Endothelial cell (in vitro differentiated cells): ENCODE measurements at regions not wholly inside any gene's neighbourhood (a gene's known extent, or its start where the extent isn't known, plus 50 kb on each side); places are given as distances from the start of the nearest gene placed in this dataset.

ENCODE experiments used
- DNase-seq: peaks from one replicate; pipeline ENCODE4 v3.0.0; 2021; ENCODE audit warnings: low spot score
- H3K27ac Mint-ChIP-seq: one replicate; pipeline ENCODE4 v1.8.0; 2021; ENCODE audit warnings: mixed read lengths, inconsistent platforms; ENCODE audit not compliant: unreplicated experiment
- H3K27me3 Mint-ChIP-seq: one replicate; pipeline ENCODE4 v1.8.0; 2021; ENCODE audit warnings: mild to moderate bottlenecking, moderate library complexity, mixed read lengths, inconsistent platforms; ENCODE audit not compliant: unreplicated experiment
- H3K36me3 Mint-ChIP-seq: one replicate; pipeline ENCODE4 v1.8.0; 2021; ENCODE audit warnings: mild to moderate bottlenecking, low read depth, mixed read lengths, inconsistent platforms; ENCODE audit not compliant: unreplicated experiment
- H3K4me1 Mint-ChIP-seq: one replicate; pipeline ENCODE4 v1.8.0; 2021; ENCODE audit warnings: mild to moderate bottlenecking, mixed read lengths, inconsistent platforms; ENCODE audit not compliant: unreplicated experiment
- H3K4me3 Mint-ChIP-seq: one replicate; pipeline ENCODE4 v1.8.0; 2021; ENCODE audit warnings: mild to moderate bottlenecking, mixed read lengths, inconsistent platforms; ENCODE audit not compliant: unreplicated experiment
- H3K9me3 Mint-ChIP-seq: one replicate; pipeline ENCODE4 v1.8.0; 2021; ENCODE audit warnings: mixed read lengths, inconsistent platforms; ENCODE audit not compliant: unreplicated experiment
- TF ChIP-seq, protein P1 (sequence below): fragments of 200-600 bp; sonication (generic); IDR thresholded peaks from one replicate; pipeline ENCODE4 v1.5.0; 2021; ENCODE audit warnings: antibody characterized with exemption; ENCODE audit not compliant: unreplicated experiment

DNA sequence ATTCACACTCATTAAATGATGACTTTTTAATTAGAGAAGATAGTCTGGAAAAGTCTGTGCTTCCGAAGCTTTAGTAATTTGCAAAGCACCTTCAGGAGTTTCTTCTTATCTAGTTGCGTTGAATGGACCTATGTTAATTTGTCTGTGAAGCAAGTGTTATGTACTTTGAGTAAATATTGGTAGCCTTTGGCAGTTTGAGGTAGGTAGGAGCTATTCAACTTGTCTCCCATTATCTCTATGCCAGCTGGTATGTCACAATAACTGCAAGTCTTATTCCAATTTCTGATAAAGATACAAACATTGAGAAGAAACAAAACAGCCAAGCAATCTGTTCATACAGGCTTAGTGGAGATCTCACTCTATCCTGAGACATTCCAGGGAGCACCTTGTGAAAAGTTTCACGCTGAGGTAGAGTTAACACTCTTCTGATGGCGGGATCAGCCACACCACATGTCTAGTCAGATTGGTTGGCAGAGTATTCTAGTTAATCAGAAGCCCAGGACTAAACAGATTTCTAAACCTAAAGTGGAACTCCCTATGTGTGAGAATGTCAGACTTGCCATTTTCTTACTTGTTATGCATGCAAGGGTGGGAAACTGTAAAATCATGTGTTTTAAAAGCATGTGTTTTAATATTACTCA lies 219.8 kb upstream of the MANEA start:
- DNase-seq, result no peak
- Mint-ChIP-seq H3K27ac (no peak overlapping the region), H3K27me3 (peaks cover 1% of the 10 kb centered on the region), H3K4me1 (no peaks in the 10 kb centered on the region), H3K4me3 (no peak overlapping the region), H3K36me3 (no peaks in the 10 kb centered on the region), H3K9me3 (no peaks in the 10 kb centered on the region)
- TF ChIP-seq, protein P1, sequence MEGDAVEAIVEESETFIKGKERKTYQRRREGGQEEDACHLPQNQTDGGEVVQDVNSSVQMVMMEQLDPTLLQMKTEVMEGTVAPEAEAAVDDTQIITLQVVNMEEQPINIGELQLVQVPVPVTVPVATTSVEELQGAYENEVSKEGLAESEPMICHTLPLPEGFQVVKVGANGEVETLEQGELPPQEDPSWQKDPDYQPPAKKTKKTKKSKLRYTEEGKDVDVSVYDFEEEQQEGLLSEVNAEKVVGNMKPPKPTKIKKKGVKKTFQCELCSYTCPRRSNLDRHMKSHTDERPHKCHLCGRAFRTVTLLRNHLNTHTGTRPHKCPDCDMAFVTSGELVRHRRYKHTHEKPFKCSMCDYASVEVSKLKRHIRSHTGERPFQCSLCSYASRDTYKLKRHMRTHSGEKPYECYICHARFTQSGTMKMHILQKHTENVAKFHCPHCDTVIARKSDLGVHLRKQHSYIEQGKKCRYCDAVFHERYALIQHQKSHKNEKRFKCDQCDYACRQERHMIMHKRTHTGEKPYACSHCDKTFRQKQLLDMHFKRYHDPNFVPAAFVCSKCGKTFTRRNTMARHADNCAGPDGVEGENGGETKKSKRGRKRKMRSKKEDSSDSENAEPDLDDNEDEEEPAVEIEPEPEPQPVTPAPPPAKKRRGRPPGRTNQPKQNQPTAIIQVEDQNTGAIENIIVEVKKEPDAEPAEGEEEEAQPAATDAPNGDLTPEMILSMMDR, result no peak

DNA sequence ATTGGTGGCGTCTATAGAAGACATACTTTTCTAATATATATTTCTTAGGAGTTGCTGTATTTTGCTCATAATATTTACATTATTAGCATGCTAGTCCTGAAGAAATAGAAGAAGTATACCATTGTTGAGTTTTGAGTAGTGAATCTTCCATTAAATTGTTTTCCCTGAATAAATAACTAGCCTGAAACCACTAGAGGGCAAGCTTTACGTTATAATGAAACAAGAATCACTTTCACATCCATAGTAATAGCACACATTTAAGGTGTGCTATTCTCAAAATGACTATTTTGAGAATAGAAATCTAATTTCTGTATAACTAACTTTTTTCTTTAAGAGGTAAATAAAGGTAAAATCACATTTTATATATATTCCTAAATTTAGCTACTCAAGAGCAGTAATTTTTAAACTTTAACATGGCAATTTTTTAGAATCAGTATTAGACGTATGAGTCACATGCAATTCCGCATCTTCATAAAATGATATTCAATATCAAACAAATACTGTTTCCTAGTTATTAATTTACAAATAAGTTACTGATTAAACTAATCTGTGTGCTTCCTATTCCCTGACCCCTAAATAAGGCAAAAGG lies 213.2 kb upstream of the MANEA start:
- DNase-seq, result no peak
- no peak overlapping the region for H3K27ac Mint-ChIP-seq
- H3K9me3 Mint-ChIP-seq, result no peaks in the 10 kb centered on the region
- no peaks in the 10 kb centered on the region for H3K4me1 Mint-ChIP-seq
- H3K4me3 Mint-ChIP-seq, result no peak overlapping the region
- peaks cover 1% of the 10 kb centered on the region for H3K27me3 Mint-ChIP-seq
- H3K36me3 Mint-ChIP-seq, result no peaks in the 10 kb centered on the region
- TF ChIP-seq, protein P1, result peak; percentile 42

DNA sequence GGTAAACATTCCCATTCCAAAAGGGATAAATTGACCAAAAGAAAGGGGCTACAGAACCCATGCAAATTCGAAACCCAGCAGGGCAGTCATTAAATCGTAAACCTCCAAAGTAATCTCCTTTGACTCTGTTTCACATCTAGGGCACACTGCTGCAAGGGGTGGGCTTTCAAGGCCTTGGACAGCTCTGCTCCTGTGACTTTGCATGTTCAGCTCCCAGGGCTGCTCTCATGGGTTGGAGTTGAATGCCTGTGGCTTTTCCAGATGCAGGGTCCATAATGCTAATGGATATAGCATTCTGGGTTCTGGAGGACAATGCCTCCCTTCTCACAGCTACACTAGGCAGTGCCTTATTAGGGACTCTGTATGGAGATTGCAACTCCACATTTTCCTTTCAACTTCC lies 211.9 kb upstream of the MANEA start:
- H3K9me3 Mint-ChIP-seq, result no peaks in the 10 kb centered on the region
- H3K4me1 Mint-ChIP-seq, result no peaks in the 10 kb centered on the region
- TF ChIP-seq, protein P1, result no peak
- H3K27ac Mint-ChIP-seq, result no peak overlapping the region
- no peak for DNase-seq
- no peak overlapping the region for H3K4me3 Mint-ChIP-seq
- peaks cover 1% of the 10 kb centered on the region for H3K27me3 Mint-ChIP-seq
- H3K36me3 Mint-ChIP-seq, result no peaks in the 10 kb centered on the region

DNA sequence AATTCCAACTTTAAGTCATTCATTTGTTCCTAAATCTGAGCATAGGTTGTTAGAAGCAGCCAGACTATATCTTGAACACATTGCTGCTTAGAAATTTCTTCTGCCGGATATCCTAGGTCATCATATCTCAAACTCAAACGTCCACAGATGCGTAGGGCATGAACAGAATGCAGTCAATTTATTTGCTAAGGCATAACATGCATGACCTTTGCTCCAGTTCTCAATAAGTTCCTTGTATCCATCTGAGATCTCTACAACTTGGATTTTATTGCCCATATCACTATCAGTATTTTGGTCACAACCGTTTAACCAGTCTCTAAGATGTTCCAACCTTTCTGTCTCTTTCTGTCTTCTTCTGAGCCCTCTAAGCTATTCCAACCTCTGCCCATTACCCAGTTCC lies 210.9 kb upstream of the MANEA start:
- H3K9me3 Mint-ChIP-seq, result no peaks in the 10 kb centered on the region
- no peaks in the 10 kb centered on the region for H3K4me1 Mint-ChIP-seq
- no peak overlapping the region for H3K27ac Mint-ChIP-seq
- DNase-seq, result no peak
- TF ChIP-seq, protein P1, result no peak
- H3K27me3 Mint-ChIP-seq, result peaks cover 1% of the 10 kb centered on the region
- H3K4me3 Mint-ChIP-seq, result no peak overlapping the region
- no peaks in the 10 kb centered on the region for H3K36me3 Mint-ChIP-seq

DNA sequence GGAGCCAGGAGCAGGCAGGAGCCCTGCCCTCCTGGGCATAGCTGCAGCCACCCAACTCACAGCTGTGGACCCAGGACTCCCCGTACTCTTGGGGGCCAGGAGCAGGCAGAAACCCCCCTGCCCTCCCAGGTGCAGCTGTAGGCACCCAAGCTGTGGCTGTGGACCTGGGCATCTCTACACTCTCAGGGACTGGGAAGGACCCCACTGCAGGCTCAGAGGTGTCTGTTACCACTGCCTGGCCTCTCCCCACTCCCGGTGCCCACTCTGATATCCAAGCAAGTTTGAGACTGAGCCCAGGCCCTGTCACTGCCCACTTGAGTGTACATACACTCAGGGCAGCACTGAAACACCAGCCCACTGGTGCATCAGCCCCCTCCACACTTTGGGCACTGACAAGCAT lies 193.5 kb upstream of the MANEA start:
- no peaks in the 10 kb centered on the region for H3K27me3 Mint-ChIP-seq
- DNase-seq, result no peak
- TF ChIP-seq, protein P1, result no peak
- no peak overlapping the region for H3K27ac Mint-ChIP-seq
- no peak overlapping the region for H3K4me3 Mint-ChIP-seq
- no peaks in the 10 kb centered on the region for H3K4me1 Mint-ChIP-seq
- H3K36me3 Mint-ChIP-seq, result no peaks in the 10 kb centered on the region
- H3K9me3 Mint-ChIP-seq, result peaks cover 3% of the 10 kb centered on the region
